RWPE2 (cell line): ENCODE measurements at regions not wholly inside any gene's neighbourhood (a gene's known extent, or its start where the extent isn't known, plus 50 kb on each side); places are given as distances from the start of the nearest gene placed in this dataset.

Experiments
- ATAC-seq: fragments of 200-7000 bp; cut with Tn5 transposase; 3 replicates; pipeline ENCODE4 v1.9.1; 2021; ENCODE audit warnings: low read depth
- DNase-seq: peaks from one replicate; pipeline ENCODE4 v3.0.0-alpha.2; 2020; ENCODE audit warnings: low spot score
- H3K27ac ChIP-seq: fragments of 450-650 bp; 2 replicates; pipeline ENCODE4 v1.5.1; 2017; ENCODE audit warnings: mild to moderate bottlenecking; ENCODE audit not compliant: poor library complexity, severe bottlenecking
- H3K27me3 ChIP-seq: fragments of 250-450 bp; sonication (Bioruptor Pico); 2 replicates; pipeline ENCODE4 v1.5.1; 2021; ENCODE audit warnings: mild to moderate bottlenecking, moderate library complexity; ENCODE audit not compliant: insufficient read depth, poor library complexity, severe bottlenecking
- H3K36me3 ChIP-seq: fragments of 250-450 bp; sonication (Bioruptor Pico); 2 replicates; pipeline ENCODE4 v1.5.1; 2020; ENCODE audit warnings: low read depth, mild to moderate bottlenecking, moderate library complexity
- H3K4me1 ChIP-seq: fragments of 250-450 bp; sonication (Bioruptor Pico); 2 replicates; pipeline ENCODE4 v1.5.1; 2021; ENCODE audit warnings: mild to moderate bottlenecking, moderate library complexity; ENCODE audit not compliant: insufficient read depth, poor library complexity, severe bottlenecking
- H3K4me3 ChIP-seq: fragments of 250-450 bp; sonication (Bioruptor Pico); 2 replicates; pipeline ENCODE4 v1.5.1; 2021; ENCODE audit warnings: mild to moderate bottlenecking, moderate library complexity; ENCODE audit not compliant: severe bottlenecking
- H3K9me3 ChIP-seq: fragments of 250-450 bp; sonication (Bioruptor Pico); 2 replicates; pipeline ENCODE4 v1.5.1; 2021; ENCODE audit warnings: mild to moderate bottlenecking, moderate library complexity; ENCODE audit not compliant: severe bottlenecking
- CTCF ChIP-seq: fragments of 450-650 bp; IDR thresholded peaks from one replicate; pipeline ENCODE4 v1.5.1; 2017; ENCODE audit warnings: mild to moderate bottlenecking, moderate library complexity; ENCODE audit not compliant: poor library complexity, severe bottlenecking

- H3K27ac ChIP-seq, result no peak overlapping the region
- TF ChIP-seq CTCF, result peak; percentile 19
- H3K9me3 ChIP-seq, result no peaks in the 10 kb centered on the region
- peak overlapping the region; percentile 35 for H3K4me3 ChIP-seq
- H3K27me3 ChIP-seq, result peaks cover 3% of the 10 kb centered on the region
- DNase-seq (no peak), ATAC-seq (peak; percentile 66)
- H3K4me1 ChIP-seq, result no peaks in the 10 kb centered on the region
- no peaks in the 10 kb centered on the region for H3K36me3 ChIP-seq
Observed at GRCh38 chr1:241423541-241424479, 66.8 kb upstream of the RGS7 start.

- Histone ChIP-seq H3K4me1 (no peaks in the 10 kb centered on the region), H3K9me3 (no peaks in the 10 kb centered on the region), H3K36me3 (no peaks in the 10 kb centered on the region), H3K27me3 (peaks cover 3% of the 10 kb centered on the region), H3K4me3 (no peak overlapping the region), H3K27ac (no peak overlapping the region)
- no peak for DNase-seq
- no peak for ATAC-seq
- no peak for TF ChIP-seq CTCF
Observed at GRCh38 chr1:241422470-241422869, 65.5 kb upstream of the RGS7 start.

GRCh38 chr1:241419986-241420385 lies 63.0 kb upstream of the RGS7 start:
- DNase-seq, result no peak
- peaks cover 3% of the 10 kb centered on the region for H3K27me3 ChIP-seq
- H3K9me3 ChIP-seq, result no peaks in the 10 kb centered on the region
- no peak overlapping the region for H3K4me3 ChIP-seq
- H3K4me1 ChIP-seq, result no peaks in the 10 kb centered on the region
- peak overlapping the region; percentile 19 for H3K27ac ChIP-seq
- no peaks in the 10 kb centered on the region for H3K36me3 ChIP-seq
- no peak for TF ChIP-seq CTCF
- no peak; the same call in 2 of the 3 replicates for ATAC-seq

GRCh38 chr1:241417258-241417657 lies 60.3 kb upstream of the RGS7 start:
- no peak for TF ChIP-seq CTCF
- no peak overlapping the region for H3K27ac ChIP-seq
- DNase-seq (no peak), ATAC-seq (no peak)
- H3K4me1 ChIP-seq, result no peaks in the 10 kb centered on the region
- H3K4me3 ChIP-seq, result no peak overlapping the region
- H3K27me3 ChIP-seq, result no peaks in the 10 kb centered on the region
- H3K9me3 ChIP-seq, result no peaks in the 10 kb centered on the region
- H3K36me3 ChIP-seq, result no peaks in the 10 kb centered on the region

GRCh38 chr1:241413974-241414373 lies 57.0 kb upstream of the RGS7 start:
- DNase-seq (no peak), ATAC-seq (no peak)
- Histone ChIP-seq H3K4me1 (no peaks in the 10 kb centered on the region), H3K36me3 (no peaks in the 10 kb centered on the region), H3K4me3 (no peak overlapping the region), H3K27me3 (no peaks in the 10 kb centered on the region), H3K27ac (no peak overlapping the region), H3K9me3 (no peaks in the 10 kb centered on the region)
- TF ChIP-seq CTCF, result no peak
